Stimulated activated CD4-positive, alpha-beta T cell treated with anti-CD3 and anti-CD28 coated beads, Interleukin-15, amount 100 ng/mL, for 48 hours (primary cell): ENCODE measurements at regions not wholly inside any gene's neighbourhood (a gene's known extent, or its start where the extent isn't known, plus 50 kb on each side); places are given as distances from the start of the nearest gene placed in this dataset.
"Not testable (repeated sequence)": the region's sequence is repeated elsewhere in the genome, so short reads cannot be mapped to it uniquely, and the experiment has no call there.

Experiments used
- DNase-seq, 2 donors: peaks; one replicate each; pipeline ENCODE4 v3.0.0-alpha.2; 2020; ENCODE audit warnings: low read depth in 2 of 2

DNA sequence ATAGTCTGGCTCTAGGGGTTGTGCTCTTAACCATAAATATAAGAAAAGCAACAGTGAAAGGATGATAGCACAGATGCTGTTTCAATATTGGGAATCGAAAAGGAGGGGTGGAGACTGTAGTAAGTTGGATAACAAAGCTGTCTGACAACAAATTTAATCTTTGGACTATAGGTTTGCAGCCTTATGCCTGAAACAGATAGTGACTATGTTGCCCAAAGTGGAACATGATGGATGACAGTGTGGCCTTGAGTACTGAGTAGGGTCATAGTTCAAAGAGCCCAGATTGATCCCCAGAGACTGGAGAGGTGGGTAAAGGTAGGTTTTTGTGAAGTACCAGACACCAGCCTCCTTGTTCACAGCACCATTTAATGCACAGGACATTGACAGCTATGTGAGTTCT is 144.0 kb upstream of the PALMD start:
- no peak for DNase-seq

DNA sequence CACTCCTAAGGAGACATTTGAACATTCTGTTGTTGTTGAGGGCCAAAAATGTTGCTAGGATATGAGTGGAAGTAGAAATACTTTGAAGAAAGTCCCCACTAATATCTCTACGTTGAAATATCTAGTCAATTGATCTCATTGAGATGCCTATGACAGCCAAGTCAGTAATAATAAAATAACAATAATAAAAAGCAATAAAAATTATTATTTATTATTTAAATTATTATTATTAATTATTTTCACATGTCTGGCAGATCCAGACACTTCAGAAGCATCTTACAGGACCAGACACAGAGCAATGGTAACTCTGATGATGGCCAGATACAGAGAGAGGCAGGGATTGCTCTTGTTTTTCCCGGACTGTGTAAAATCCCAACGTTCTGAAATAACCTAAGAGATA is 143.5 kb upstream of the PALMD start:
- no peak for DNase-seq

DNA sequence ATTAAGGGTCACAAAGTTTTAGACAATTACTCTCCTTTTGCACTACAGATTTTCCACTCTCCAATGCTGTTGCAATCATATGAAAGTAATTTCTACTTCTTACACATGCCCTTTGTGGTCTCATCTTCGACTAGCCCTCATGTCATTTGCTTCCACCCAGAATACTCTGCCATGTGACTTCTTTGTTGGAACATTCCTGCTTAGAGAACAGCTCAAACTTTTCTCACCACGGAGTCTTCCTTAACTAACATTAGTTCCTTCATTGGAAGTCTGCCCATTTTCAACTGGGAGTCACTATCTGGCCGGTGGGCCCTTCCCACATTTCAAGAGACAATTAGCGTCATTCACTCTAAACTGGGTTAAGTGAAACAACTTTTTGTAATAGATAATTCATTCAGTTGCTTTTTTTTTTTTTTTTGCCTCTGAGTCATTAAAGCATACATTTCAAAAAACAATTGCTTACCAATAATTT is 142.6 kb upstream of the PALMD start:
- DNase-seq, result no peak

DNA sequence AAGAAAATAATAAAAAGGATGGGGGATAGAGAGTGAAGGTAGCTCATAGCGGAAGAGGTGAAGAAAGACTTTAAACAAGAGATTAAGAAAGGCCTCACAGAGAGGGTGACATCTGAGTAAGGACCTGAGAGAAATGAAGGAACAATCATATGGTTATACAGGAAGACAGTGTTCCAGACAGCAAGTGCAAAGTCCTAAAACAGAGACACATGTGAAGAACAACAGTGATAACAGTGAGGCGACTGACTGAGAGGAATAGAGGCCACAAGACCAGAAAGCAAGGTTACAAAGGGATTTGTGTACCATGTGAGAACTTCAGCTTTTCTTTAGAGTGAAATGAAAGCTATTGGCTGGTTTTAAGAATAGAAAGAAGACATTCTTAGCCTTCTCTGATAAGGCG is 141.6 kb upstream of the PALMD start:
- no peak for DNase-seq

DNA sequence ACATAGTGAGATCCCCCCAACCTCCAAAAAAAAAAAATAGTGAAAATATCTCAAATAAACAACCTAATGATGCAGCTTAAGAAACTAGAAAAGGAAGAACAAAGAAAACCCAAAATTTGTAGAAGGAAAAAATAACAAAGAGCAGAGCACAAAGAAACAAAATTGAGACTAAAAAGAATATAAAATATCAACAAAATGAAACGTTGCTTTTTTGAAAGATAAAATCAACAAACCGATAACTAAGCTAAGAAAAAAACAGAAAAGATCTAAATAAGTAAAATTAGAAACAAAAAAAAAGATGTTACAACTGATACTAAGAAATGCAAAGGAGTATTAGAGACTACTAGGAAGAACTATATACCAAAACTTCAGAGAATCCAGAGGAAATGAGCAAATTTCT is 139.3 kb upstream of the PALMD start:
- no peak for DNase-seq

DNA sequence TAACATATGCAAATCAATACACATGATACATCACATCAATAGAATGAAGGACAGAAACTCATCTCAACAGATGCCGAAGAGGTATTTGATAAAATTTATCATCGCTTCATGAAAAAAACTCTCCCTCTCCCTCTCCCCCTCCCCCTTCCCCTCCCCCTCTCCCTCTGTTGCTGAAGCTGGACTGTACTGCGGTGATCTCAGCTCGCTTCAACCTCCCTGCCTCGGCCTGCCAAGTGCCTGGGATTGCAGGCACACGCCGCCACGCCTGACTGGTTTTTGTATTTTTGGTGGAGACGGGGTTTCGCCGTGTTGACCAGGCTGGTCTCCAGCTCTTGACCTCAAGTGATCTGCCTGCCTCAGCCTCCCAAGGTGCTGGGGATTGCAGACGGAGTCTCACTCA is 138.5 kb upstream of the PALMD start:
- DNase-seq, result not testable (repeated sequence)

DNA sequence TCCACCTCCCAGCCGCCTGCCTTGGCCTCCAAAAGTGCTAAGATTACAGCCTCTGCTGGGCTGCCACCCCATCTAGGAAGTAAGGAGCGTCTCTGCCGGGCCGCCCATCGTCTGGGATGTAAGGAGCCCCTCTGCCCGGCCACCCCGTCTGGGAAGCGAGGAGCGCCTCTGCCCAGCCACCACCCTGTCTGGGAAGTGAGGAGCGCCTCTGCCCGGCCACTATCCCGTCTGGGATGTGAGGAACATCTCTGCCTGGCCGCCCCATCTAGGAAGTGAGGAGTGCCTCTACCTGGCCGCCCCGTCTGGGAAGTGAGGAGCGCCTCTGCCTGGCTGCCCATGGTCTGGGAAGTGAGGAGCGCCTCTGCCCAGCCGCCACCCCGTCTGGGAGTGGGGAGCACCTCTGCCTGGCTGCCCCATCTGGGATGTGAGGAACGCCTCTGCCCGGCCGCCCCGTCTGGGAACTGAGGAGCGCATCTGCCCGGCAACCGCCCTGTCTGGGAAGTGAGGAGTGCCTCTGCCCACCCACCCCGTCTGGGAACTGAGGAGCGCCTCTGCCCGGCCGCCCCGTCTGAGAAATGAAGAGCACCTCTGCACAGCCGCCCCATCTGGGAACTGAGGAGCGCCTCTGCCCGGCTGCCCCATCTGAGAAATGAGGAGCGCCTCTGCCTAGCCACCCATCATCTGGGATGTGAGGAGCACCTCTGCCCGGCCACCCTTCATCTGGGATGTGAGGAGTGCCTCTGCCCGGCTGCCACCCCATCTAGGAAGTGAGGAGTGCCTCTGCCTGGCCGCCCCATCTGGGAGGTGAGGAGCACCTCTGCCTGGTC is 137.8 kb upstream of the PALMD start:
- DNase-seq, result no peak

DNA sequence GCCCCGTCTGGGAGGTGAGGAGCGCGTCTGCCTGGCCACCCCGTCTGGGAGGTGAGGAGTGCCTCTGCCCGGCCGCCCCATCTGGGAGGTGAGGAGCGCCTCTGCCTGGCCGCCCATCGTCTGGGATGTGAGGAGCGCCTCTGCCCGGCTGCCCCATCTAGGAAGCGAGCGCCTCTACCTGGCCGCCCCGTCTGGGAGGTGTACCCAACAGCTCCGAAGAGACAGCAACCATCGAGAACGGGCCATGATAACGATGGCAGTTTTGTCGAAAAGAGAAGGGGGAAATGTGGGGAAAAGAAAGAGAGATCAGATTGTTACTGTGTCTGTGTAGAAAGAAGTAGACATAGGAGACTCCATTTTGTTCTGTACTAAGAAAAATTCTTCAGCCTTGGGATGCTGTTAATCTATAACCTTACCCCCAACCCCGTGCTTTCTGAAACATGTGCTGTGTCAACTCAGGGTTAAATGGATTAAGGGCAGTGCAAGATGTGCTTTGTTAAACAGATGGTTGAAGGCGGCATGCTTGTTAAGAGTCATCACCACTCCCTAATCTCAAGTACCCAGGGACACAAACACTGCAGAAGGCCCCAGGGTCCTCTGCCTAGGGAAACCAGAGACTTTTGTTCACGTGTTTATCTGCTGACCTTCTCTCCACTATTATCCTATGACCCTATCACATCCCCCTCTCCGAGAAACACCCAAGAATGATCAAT is 137.0 kb upstream of the PALMD start:
- not testable (repeated sequence) for DNase-seq

DNA sequence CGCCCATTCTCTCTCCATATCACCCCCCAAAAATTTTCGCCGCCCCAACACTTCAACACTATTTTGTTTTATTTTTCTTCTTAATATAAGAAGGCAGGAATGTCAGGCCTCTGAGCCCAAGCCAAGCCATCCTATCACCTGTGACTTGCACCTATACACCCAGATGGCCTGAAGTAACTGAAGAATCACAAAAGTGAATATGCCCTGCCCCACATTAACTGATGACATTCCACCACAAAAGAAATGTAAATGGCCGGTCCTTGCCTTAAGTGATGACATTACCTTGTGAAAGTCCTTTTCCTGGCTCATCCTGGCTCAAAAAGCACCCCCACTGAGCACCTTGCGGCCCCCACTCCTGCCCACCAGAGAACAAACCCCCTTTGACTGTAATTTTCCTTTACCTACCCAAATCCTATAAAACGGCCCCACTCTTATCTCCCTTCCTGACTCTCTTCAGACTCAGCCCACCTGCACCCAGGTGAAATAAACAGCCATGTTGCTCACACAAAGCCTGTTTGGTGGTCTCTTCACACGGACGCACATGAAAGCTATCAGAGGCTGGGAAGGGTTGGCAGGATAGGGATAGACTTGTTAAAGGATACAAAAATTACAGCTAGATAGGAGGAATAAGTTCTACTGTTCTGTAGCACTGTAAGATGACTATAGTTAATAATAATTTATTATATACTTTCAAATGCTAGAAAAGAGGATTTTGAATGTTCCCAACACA is 130.9 kb upstream of the PALMD start:
- not testable (repeated sequence) for DNase-seq

DNA sequence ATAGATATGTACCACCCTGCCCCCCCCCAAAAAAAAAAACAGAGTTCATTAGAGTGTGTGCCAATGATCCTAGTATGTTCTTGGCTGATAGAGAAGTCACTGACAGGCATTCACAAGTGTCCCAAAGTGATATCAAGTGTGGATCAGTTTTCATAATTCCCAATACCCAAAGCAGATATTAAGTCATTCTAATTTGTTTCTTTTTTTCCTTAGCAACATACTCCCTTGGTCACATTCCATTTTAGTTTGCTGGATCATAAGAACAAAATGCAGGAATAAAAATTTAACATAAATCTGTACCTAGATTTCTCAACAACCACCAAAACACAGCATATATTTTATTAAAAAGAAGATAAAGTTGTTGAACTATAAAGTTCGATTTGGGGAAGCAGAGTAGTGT is 129.8 kb upstream of the PALMD start:
- DNase-seq, result no peak

DNA sequence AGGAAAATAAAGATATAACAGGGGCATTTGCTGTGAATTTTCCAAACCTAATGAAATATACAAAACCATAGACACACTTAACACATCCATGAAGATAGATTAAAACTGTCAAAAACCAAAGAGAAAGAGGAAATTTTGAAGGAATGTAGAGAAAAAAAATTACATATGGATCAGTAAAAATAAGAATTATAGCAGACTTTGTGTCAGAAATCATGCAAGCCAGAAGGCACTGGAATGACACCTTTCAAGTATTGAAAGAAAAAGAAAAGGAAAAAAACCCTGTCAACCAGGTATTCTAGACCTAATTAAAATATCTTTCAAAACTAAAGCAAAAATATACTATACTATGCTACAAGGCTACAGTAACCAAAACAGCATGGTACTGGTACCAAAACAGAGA is 125.8 kb upstream of the PALMD start:
- no peak for DNase-seq

DNA sequence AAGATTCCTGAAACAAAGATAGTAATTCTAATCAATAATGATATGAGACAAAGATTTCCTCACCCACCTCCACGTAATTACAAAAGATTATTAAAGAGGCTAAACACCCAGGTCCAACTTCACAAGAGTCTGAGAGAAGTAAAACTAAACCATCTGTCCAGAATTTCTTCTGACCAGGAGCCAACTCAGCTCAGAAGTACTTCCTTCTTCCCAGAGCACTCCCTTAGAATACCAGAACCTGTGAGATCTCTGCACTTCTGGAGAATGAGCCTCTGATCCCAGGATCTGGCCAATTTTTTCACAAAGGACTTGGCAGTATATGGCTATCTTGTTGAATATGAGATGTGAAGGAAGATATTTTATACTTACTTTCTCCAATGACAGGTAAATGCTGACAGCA is 120.6 kb upstream of the PALMD start:
- no peak for DNase-seq

DNA sequence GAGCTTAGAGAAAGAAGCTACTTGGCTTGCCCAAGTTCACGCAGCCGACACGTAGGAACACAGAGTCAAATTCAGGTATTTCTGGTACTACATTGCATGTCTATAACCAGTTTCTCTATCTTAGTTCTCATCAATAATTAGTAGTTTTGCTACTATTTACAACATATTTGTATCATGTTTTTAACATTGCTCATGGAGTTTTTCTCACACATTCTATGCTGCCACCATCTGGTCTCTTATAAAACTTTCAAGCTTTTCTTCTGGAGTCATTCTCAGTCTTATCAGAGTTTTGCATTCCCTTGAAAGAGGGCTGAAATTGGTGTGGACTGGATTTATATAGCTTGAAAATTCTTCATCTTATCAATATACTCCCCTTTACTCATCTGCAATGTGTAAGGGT is 118.8 kb upstream of the PALMD start:
- no peak for DNase-seq

DNA sequence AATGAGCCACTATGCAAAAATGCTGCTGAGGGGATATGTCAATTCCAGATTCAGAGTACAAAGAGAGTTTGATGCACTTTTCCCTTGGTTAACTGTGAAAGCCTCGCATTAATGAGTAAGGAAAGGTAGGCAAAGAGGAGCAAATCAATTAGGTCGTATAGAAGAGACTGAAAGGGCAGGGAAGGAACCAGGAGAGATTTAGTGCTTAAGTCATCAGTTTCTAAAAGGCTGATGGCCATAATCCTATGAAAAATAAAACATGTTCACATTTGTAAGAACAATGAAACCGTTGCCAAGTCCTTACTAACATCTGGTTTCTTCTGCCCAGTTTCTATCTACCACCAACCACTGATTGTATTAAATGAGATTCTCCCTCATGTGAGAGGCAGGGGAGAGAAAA is 118.4 kb upstream of the PALMD start:
- no peak for DNase-seq

DNA sequence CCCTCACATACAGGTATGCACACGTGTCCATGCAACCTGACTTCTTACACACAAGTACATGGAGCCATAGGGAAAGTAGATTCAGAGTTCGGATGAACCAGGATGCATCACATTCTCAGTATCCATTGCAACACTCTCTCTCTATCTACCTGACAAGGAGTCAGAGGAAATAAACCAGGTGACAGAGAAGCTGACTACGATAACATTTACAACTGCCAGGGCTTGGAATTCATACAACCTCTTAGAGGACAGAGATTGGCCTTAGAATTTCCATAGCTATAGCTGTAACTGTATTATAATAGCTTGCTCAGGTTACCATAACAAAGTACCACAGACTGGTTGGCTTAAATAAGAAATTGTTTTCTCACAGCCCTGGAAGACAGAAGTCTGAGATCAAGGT is 116.9 kb upstream of the PALMD start:
- no peak for DNase-seq

DNA sequence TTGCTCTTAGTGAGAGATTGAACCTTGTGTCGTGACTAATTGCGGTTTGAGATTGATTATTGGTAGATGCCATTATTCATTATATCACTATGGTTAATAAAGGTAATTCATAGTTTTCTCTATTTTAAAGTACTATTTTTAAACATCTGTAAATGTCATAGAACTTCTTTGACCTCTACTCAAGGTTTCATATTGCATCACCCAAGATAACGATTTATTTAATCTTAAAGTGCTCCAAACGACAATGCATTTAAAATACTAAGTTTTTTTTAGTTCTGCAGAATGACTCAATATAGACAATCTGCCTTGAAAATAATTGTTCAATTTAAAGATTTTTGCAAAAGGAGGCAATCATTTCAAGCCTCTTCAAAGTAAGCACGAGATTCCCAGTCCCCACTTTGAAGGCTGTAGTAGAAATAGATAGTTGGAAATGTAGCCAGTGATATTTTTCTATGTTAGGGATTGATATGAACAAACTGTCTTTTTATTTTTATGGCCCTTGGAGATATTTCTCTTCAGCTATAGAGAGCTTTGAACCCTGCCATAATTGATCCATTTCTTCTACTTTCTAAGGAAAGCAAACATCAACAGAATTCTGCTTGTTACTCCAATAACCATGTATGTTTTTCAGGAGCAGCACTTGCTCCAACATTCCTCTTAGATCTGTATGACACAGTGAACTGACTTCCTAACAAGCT is 114.2 kb upstream of the PALMD start:
- DNase-seq, result no peak

DNA sequence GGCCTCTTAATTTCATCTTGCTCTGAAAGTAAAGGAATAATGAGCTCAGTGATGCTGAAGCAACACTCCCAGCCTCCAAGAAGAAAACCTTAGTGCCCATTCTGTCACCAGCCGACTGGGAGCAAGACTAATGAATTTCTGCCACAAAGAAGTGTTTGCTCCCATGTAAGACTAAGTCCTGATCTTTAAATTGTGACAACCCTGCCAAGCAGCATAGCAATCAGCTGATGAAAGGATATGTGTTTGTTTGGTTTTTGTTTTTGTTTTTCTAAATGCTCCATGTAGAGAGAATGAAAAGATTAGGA is 113.7 kb upstream of the PALMD start:
- no peak for DNase-seq

DNA sequence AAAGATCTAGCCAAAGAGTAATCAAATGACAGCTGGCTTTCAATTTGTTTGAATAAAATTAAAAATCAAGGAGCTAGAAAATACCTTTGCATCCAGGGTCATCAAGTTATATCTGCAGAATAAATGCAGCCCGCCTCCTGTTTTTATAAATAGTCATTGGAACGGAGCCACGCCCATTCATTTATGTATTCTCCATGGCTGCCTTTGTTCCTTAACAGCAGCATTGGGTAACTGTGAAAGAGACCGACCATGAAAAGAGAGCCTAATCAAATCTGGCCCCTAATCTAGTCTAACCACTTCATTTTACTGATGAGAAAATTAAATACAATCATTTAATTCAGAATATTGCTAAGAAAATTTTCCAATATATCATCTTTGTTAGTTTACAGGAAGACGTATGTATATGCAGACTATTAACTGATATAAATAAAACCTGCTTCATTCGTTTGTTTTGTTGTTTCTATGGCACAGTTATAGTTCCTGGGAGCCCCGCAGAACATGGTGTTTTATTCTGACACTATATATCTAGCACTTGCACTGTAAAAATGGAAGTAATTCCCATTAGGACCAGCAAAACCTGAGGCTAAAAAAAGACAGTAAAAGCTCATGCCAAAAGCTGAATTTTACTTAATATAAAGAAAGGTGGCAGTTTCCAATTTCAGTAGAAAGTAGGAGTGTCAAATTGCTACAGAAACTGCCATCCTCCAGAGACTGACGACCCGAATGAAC is 111.8 kb upstream of the PALMD start:
- DNase-seq, result no peak

DNA sequence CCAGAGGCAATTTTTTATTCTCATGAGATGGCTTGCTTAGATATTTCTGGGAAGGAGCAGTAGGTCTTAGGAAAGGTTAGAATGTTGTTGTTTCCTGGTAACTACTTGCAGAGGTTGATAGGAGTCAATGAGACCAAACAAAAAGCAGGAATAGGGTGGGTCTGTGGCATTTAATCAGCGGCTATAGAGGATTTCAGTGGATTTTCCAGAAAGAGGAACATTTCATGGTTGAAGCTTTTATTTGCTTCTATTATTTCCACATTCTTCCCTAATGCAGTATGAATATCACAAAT is 111.3 kb upstream of the PALMD start:
- DNase-seq, result no peak

DNA sequence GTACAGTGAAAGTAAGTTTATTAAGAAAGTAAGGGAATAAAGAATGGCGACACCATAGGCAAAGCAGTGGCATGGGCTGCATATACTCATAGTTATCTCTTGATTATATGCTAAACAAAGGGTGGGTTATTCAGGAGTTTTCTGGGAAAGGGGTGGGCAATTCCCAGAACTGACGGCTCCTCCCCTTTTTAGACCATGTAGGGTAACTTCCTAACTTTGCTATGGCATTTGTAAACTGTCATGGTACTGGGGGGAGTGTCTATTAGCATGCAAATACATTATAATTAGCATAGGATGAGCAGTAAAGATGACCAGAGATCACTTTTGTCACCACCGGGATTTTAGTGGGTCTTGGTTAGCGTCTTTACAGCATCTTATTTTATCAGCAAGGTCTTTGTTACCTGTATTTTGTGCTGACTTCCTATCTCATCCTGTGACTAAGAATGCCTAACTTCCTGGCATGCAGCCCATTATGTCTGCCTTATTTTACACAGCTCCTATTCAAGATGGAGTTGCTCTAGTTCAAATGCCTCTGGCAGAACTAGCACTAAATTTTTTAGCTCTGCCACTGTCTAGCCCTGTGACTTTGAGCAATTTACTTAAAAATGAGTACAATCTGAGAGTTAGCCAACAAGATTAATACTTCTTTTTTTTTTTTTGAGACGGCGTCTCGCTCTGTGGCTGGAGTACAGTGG is 110.3 kb upstream of the PALMD start:
- DNase-seq, result no peak
